RWPE2 (cell line): ENCODE measurements at regions not wholly inside any gene's neighbourhood (a gene's known extent, or its start where the extent isn't known, plus 50 kb on each side); places are given as distances from the start of the nearest gene placed in this dataset.

ENCODE experiments used
- ATAC-seq: fragments of 200-7000 bp; cut with Tn5 transposase; 3 replicates; pipeline ENCODE4 v1.9.1; 2021; ENCODE audit warnings: low read depth
- DNase-seq: peaks from one replicate; pipeline ENCODE4 v3.0.0-alpha.2; 2020; ENCODE audit warnings: low spot score
- H3K27ac ChIP-seq: fragments of 450-650 bp; 2 replicates; pipeline ENCODE4 v1.5.1; 2017; ENCODE audit warnings: mild to moderate bottlenecking; ENCODE audit not compliant: poor library complexity, severe bottlenecking
- H3K27me3 ChIP-seq: fragments of 250-450 bp; sonication (Bioruptor Pico); 2 replicates; pipeline ENCODE4 v1.5.1; 2021; ENCODE audit warnings: mild to moderate bottlenecking, moderate library complexity; ENCODE audit not compliant: insufficient read depth, poor library complexity, severe bottlenecking
- H3K36me3 ChIP-seq: fragments of 250-450 bp; sonication (Bioruptor Pico); 2 replicates; pipeline ENCODE4 v1.5.1; 2020; ENCODE audit warnings: low read depth, mild to moderate bottlenecking, moderate library complexity
- H3K4me1 ChIP-seq: fragments of 250-450 bp; sonication (Bioruptor Pico); 2 replicates; pipeline ENCODE4 v1.5.1; 2021; ENCODE audit warnings: mild to moderate bottlenecking, moderate library complexity; ENCODE audit not compliant: insufficient read depth, poor library complexity, severe bottlenecking
- H3K4me3 ChIP-seq: fragments of 250-450 bp; sonication (Bioruptor Pico); 2 replicates; pipeline ENCODE4 v1.5.1; 2021; ENCODE audit warnings: mild to moderate bottlenecking, moderate library complexity; ENCODE audit not compliant: severe bottlenecking
- H3K9me3 ChIP-seq: fragments of 250-450 bp; sonication (Bioruptor Pico); 2 replicates; pipeline ENCODE4 v1.5.1; 2021; ENCODE audit warnings: mild to moderate bottlenecking, moderate library complexity; ENCODE audit not compliant: severe bottlenecking
- CTCF ChIP-seq: fragments of 450-650 bp; IDR thresholded peaks from one replicate; pipeline ENCODE4 v1.5.1; 2017; ENCODE audit warnings: mild to moderate bottlenecking, moderate library complexity; ENCODE audit not compliant: poor library complexity, severe bottlenecking

GRCh38 chr2:63663013-63663864 lies 74.5 kb downstream of the MDH1 start:
- no peak for TF ChIP-seq CTCF
- H3K4me1 ChIP-seq: peaks cover 10% of the 10 kb centered on the region
- ATAC-seq: no peak

GRCh38 chr2:63665091-63665490 lies 76.3 kb downstream of the MDH1 start:
- H3K9me3 ChIP-seq: no peaks in the 10 kb centered on the region
- DNase-seq (no peak), ATAC-seq (no peak)
- no peaks in the 10 kb centered on the region for H3K27me3 ChIP-seq
- no peak overlapping the region for H3K27ac ChIP-seq
- peaks cover 10% of the 10 kb centered on the region for H3K4me1 ChIP-seq
- no peaks in the 10 kb centered on the region for H3K36me3 ChIP-seq
- TF ChIP-seq CTCF: no peak
- no peak overlapping the region for H3K4me3 ChIP-seq

More at GRCh38 chr2:63663013-63663864, 74.5 kb downstream of the MDH1 start:
- H3K27ac ChIP-seq: no peak overlapping the region
- H3K4me3 ChIP-seq: no peak overlapping the region
- no peaks in the 10 kb centered on the region for H3K27me3 ChIP-seq
- H3K36me3 ChIP-seq: no peaks in the 10 kb centered on the region
- DNase-seq: no peak
- H3K9me3 ChIP-seq: no peaks in the 10 kb centered on the region

DNA sequence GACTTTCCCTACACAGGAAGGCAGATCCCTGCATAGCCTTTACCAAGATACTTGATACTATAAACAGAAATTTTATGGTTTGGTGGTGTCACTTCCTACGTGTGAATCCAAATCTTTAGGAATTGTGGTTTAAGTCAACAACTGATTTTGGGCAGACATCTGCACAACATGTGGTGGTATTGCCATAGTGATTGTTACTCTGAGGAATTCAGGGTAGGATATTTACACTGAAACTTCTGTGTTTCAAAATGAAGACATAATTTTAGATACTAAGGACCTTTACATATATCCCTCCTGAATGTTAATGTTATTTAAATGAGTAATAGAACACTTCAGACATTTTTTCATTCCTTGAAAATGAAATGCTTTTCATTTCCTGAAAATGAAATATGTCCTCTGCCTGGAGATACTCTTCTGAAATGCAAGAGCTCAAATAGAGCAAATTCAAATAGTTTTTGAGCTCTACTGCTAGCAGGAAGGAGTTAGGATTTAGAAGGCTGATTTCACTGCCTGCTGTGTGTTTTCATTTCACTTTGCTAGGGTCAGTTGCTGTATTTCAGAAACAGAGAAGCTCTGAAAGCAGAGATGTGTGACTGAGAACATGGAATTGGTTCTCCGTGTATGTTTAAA lies 77.2 kb downstream of the MDH1 start:
- no peak for DNase-seq
- ATAC-seq: no peak
- H3K27me3 ChIP-seq: no peaks in the 10 kb centered on the region
- peaks cover 7% of the 10 kb centered on the region for H3K4me1 ChIP-seq
- no peak overlapping the region for H3K27ac ChIP-seq
- no peaks in the 10 kb centered on the region for H3K36me3 ChIP-seq
- no peaks in the 10 kb centered on the region for H3K9me3 ChIP-seq
- H3K4me3 ChIP-seq: no peak overlapping the region
- TF ChIP-seq CTCF: no peak

DNA sequence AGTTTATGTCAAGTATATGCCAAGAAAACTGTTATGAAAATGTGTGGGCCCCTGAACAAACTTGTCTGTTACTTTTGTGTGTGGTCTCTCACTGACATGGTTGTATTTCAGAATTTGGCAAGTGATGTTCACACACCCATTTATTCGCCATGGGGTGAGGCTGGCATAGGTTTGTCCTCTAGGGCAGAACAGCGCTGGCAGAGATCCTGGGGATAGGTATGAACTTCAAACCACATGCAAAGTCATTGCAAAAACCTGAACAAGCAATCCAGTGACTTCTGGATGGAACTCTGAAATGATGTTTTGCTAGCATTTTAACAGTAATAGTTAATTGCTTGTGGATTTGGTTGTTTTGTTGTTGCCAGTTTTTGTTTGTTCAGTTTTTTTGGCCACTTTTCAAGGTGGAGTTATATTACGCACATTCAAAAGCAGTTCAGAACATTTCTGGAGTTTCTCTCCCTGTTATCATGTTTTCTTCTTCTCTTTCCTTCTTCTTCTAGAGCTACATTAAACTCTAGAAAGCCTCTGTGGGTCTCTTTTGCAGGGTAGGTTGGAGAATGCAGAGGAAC lies 78.5 kb downstream of the MDH1 start:
- no peaks in the 10 kb centered on the region for H3K9me3 ChIP-seq
- H3K4me1 ChIP-seq: no peaks in the 10 kb centered on the region
- ATAC-seq (no peak), DNase-seq (no peak)
- no peak overlapping the region for H3K4me3 ChIP-seq
- no peaks in the 10 kb centered on the region for H3K36me3 ChIP-seq
- no peaks in the 10 kb centered on the region for H3K27me3 ChIP-seq
- TF ChIP-seq CTCF: no peak
- no peak overlapping the region for H3K27ac ChIP-seq
